GM23338 (cell line): ENCODE measurements at regions not wholly inside any gene's neighbourhood (a gene's known extent, or its start where the extent isn't known, plus 50 kb on each side); places are given as distances from the start of the nearest gene placed in this dataset.

Source experiments
- ATAC-seq: fragments of 200-7000 bp; cut with Tn5 transposase; 3 replicates; pipeline ENCODE4 v1.9.1; 2020
- DNase-seq: peaks from one replicate; pipeline ENCODE4 v3.0.0-alpha.2; 2015; ENCODE audit warnings: low spot score
- H2AFZ ChIP-seq: fragments of 200-600 bp; sonication (generic); 2 replicates; pipeline ENCODE4 v1.8.0; 2016; ENCODE audit warnings: antibody characterized with exemption, mild to moderate bottlenecking, moderate library complexity
- H3F3A ChIP-seq: fragments of 200-600 bp; sonication (generic); replicated peaks from 2 replicates; pipeline ENCODE4 v1.8.0; 2017; ENCODE audit warnings: antibody characterized with exemption, mixed run types, low read depth
- H3K27ac ChIP-seq: fragments of 200-600 bp; sonication (generic); 2 replicates; pipeline ENCODE4 v1.6.1; 2016; ENCODE audit warnings: low read depth
- H3K27me3 ChIP-seq: fragments of 200-600 bp; sonication (generic); 2 replicates; pipeline ENCODE4 v1.8.0; 2016; ENCODE audit warnings: mild to moderate bottlenecking, mixed run types, moderate library complexity; ENCODE audit not compliant: insufficient read depth
- H3K36me3 ChIP-seq: fragments of 200-600 bp; sonication (generic); 2 replicates; pipeline ENCODE4 v1.8.0; 2016; ENCODE audit warnings: mild to moderate bottlenecking; ENCODE audit not compliant: insufficient read depth
- H3K4me1 ChIP-seq: fragments of 200-600 bp; sonication (generic); 2 replicates; pipeline ENCODE4 v1.8.0; 2016; ENCODE audit warnings: mild to moderate bottlenecking, moderate library complexity; ENCODE audit not compliant: insufficient read depth
- H3K4me2 ChIP-seq: fragments of 200-600 bp; sonication (generic); 2 replicates; pipeline ENCODE4 v1.7.1; 2017; ENCODE audit warnings: mixed run types
- H3K4me3 ChIP-seq: fragments of 200-600 bp; sonication (generic); 2 replicates; pipeline ENCODE4 v1.6.1; 2016; ENCODE audit warnings: mixed run types
- H3K79me2 ChIP-seq: fragments of 200-600 bp; sonication (generic); replicated peaks from 2 replicates; pipeline ENCODE4 v1.8.0; 2017; ENCODE audit warnings: mild to moderate bottlenecking; ENCODE audit not compliant: insufficient read depth
- H3K9me2 ChIP-seq: fragments of 200-600 bp; sonication (generic); 2 replicates; pipeline ENCODE4 v1.8.0; 2017; ENCODE audit not compliant: insufficient read depth
- H4K20me1 ChIP-seq: fragments of 200-600 bp; sonication (generic); replicated peaks from 2 replicates; pipeline ENCODE4 v1.8.0; 2017; ENCODE audit warnings: mild to moderate bottlenecking; ENCODE audit not compliant: insufficient read depth
- H3K27ac Mint-ChIP-seq: 2 replicates; pipeline ENCODE4 v1.8.0; 2020; ENCODE audit warnings: inconsistent platforms, mild to moderate bottlenecking, moderate library complexity, mixed read lengths
- H3K27me3 Mint-ChIP-seq: 3 replicates; pipeline ENCODE4 v1.8.0; 2022; ENCODE audit warnings: low read depth, mild to moderate bottlenecking, moderate library complexity, mixed read lengths, inconsistent platforms; ENCODE audit not compliant: insufficient read depth, poor library complexity
- H3K36me3 Mint-ChIP-seq: 3 replicates; pipeline ENCODE4 v1.8.0; 2021; ENCODE audit warnings: low read depth, mild to moderate bottlenecking, inconsistent platforms, moderate library complexity, mixed read lengths
- H3K4me1 Mint-ChIP-seq: 3 replicates; pipeline ENCODE4 v1.8.0; 2020; ENCODE audit warnings: mild to moderate bottlenecking, inconsistent platforms, mixed read lengths
- H3K4me3 Mint-ChIP-seq: 3 replicates; pipeline ENCODE4 v1.8.0; 2021; ENCODE audit warnings: moderate library complexity, mild to moderate bottlenecking, inconsistent platforms, mixed read lengths
- H3K9me3 Mint-ChIP-seq: 3 replicates; pipeline ENCODE4 v1.8.0; 2020; ENCODE audit warnings: moderate library complexity, mild to moderate bottlenecking, inconsistent platforms, mixed read lengths
- CREB1 ChIP-seq: fragments of 250-450 bp; sonication (Bioruptor Pico); IDR thresholded peaks from 2 replicates; pipeline ENCODE4 v1.5.0; 2020; ENCODE audit warnings: low read depth, mild to moderate bottlenecking, moderate library complexity
- ETS1 ChIP-seq: IDR thresholded peaks from 2 replicates; pipeline ENCODE4 v1.6.1; 2016; ENCODE audit warnings: antibody characterized with exemption
- POLR2AphosphoS5 ChIP-seq: IDR thresholded peaks from 2 replicates; pipeline ENCODE4 v1.6.1; 2016; ENCODE audit warnings: antibody characterized with exemption, low read depth
- REST ChIP-seq: IDR thresholded peaks from one replicate; pipeline ENCODE4 v1.6.1; 2018; ENCODE audit warnings: antibody characterized with exemption; ENCODE audit not compliant: unreplicated experiment
- ZNF462 ChIP-seq: fragments of 250-450 bp; sonication (Bioruptor Pico); IDR thresholded peaks from 2 replicates; pipeline ENCODE4 v1.5.0; 2020; ENCODE audit warnings: mild to moderate bottlenecking, moderate library complexity

- no peak for TF ChIP-seq ZNF462 (CRISPR knock-in tag)
Measured at GRCh38 chr5:174531782-174532191, 192.6 kb upstream of the MSX2 start (continued).

- H3K9me3 Mint-ChIP-seq = no peaks in the 10 kb centered on the region
- H3K4me1 Mint-ChIP-seq = peaks cover 35% of the 10 kb centered on the region; the same call in 2 of the 3 replicates
- H3K27me3 Mint-ChIP-seq = peaks cover 13% of the 10 kb centered on the region
- peak overlapping the region; percentile 39; the same call in 1 of the 2 replicates for H3K4me2 ChIP-seq
- ATAC-seq (peak; percentile 97), DNase-seq (peak; percentile 90)
- H3K36me3 Mint-ChIP-seq = no peaks in the 10 kb centered on the region
- peak overlapping the region; percentile 61 for H3K27ac Mint-ChIP-seq
- H2AFZ ChIP-seq = 0 out of 2 replicates have a peak overlapping the region, but pooled peaks have one; percentile 2
- TF ChIP-seq CREB1 = peak; percentile 53; the same call in 1 of the 2 replicates
- no peak for TF ChIP-seq REST
- TF ChIP-seq POLR2AphosphoS5 = peak; percentile 35; the same call in 1 of the 2 replicates
- no peak for TF ChIP-seq ETS1
- H3K4me3 Mint-ChIP-seq = peak overlapping the region; percentile 33; the same call in 2 of the 3 replicates
- no peaks in the 10 kb centered on the region for H3F3A ChIP-seq
- no peak overlapping the region for H3K27ac ChIP-seq
- H3K4me3 ChIP-seq = no peak overlapping the region
- no peaks in the 10 kb centered on the region for H3K27me3 ChIP-seq
- no peaks in the 10 kb centered on the region for H3K79me2 ChIP-seq
- no peaks in the 10 kb centered on the region for H3K36me3 ChIP-seq
- H4K20me1 ChIP-seq = no peaks in the 10 kb centered on the region
- peaks cover 16% of the 10 kb centered on the region; the same call in 1 of the 2 replicates for H3K4me1 ChIP-seq
- H3K9me2 ChIP-seq = no peaks in the 10 kb centered on the region
Measured at GRCh38 chr5:174532455-174533453, 191.6 kb upstream of the MSX2 start.
